BLaER1 (cell line): ENCODE measurements at regions not wholly inside any gene's neighbourhood (a gene's known extent, or its start where the extent isn't known, plus 50 kb on each side); places are given as distances from the start of the nearest gene placed in this dataset.

Experiments used
- H3K27ac ChIP-seq: shearing (Covaris generic); formaldehyde crosslinking; 2 replicates; pipeline ENCODE4 v1.8.1; 2022
- H3K27me3 ChIP-seq: shearing (Covaris generic); formaldehyde crosslinking; 2 replicates; pipeline ENCODE4 v1.8.1; 2022
- H3K36me3 ChIP-seq: shearing (Covaris generic); formaldehyde crosslinking; 2 replicates; pipeline ENCODE4 v1.8.1; 2022
- H3K4me1 ChIP-seq: shearing (Covaris generic); formaldehyde crosslinking; 2 replicates; pipeline ENCODE4 v1.8.1; 2022
- H3K4me2 ChIP-seq: shearing (Covaris generic); formaldehyde crosslinking; 2 replicates; pipeline ENCODE4 v1.8.1; 2022
- H3K4me3 ChIP-seq: shearing (Covaris generic); formaldehyde crosslinking; 2 replicates; pipeline ENCODE4 v1.8.1; 2022
- H3K9ac ChIP-seq: shearing (Covaris generic); formaldehyde crosslinking; 2 replicates; pipeline ENCODE4 v1.8.1; 2022
- H3K9me3 ChIP-seq: shearing (Covaris generic); formaldehyde crosslinking; 2 replicates; pipeline ENCODE4 v1.8.1; 2022
- H4K20me1 ChIP-seq: shearing (Covaris generic); formaldehyde crosslinking; 2 replicates; pipeline ENCODE4 v1.8.1; 2022
- Cebpa-rat ChIP-seq: shearing (Covaris generic); IDR thresholded peaks from 2 replicates; pipeline ENCODE4 v1.8.1; 2022

- Histone ChIP-seq H4K20me1 (no peaks in the 10 kb centered on the region), H3K9me3 (no peaks in the 10 kb centered on the region), H3K27ac (no peak overlapping the region), H3K36me3 (no peaks in the 10 kb centered on the region), H3K27me3 (no peaks in the 10 kb centered on the region), H3K4me1 (no peaks in the 10 kb centered on the region), H3K9ac (no peak overlapping the region), H3K4me3 (no peak overlapping the region), H3K4me2 (no peak overlapping the region)
- no peak for TF ChIP-seq Cebpa-rat
Observed at GRCh38 chr2:204187229-204188083, 250.9 kb downstream of the ICOS start.

- no peak overlapping the region for H3K4me3 ChIP-seq
- H3K9me3 ChIP-seq: no peaks in the 10 kb centered on the region
- H3K27me3 ChIP-seq: no peaks in the 10 kb centered on the region
- no peaks in the 10 kb centered on the region for H3K36me3 ChIP-seq
- TF ChIP-seq Cebpa-rat: no peak
- H3K4me2 ChIP-seq: no peak overlapping the region
- H3K9ac ChIP-seq: no peak overlapping the region
- H4K20me1 ChIP-seq: no peaks in the 10 kb centered on the region
- no peaks in the 10 kb centered on the region for H3K4me1 ChIP-seq
- no peak overlapping the region for H3K27ac ChIP-seq
Observed at GRCh38 chr2:204191574-204191973, 255.0 kb downstream of the ICOS start.

- no peak for TF ChIP-seq Cebpa-rat
- H3K27ac ChIP-seq: no peak overlapping the region
Observed at GRCh38 chr2:204195498-204195897, 258.9 kb downstream of the ICOS start.

GRCh38 chr2:204197336-204198005 lies 260.9 kb downstream of the ICOS start:
- H3K27me3 ChIP-seq: no peaks in the 10 kb centered on the region
- no peaks in the 10 kb centered on the region for H3K4me1 ChIP-seq
- no peaks in the 10 kb centered on the region for H4K20me1 ChIP-seq
- no peaks in the 10 kb centered on the region for H3K36me3 ChIP-seq
- no peak overlapping the region for H3K27ac ChIP-seq
- TF ChIP-seq Cebpa-rat: no peak
- no peaks in the 10 kb centered on the region for H3K9me3 ChIP-seq
- H3K4me3 ChIP-seq: no peak overlapping the region
- H3K9ac ChIP-seq: no peak overlapping the region
- no peak overlapping the region for H3K4me2 ChIP-seq

More at GRCh38 chr2:204195498-204195897, 258.9 kb downstream of the ICOS start:
- H3K9me3 ChIP-seq: no peaks in the 10 kb centered on the region
- H3K4me3 ChIP-seq: no peak overlapping the region
- no peaks in the 10 kb centered on the region for H4K20me1 ChIP-seq
- no peaks in the 10 kb centered on the region for H3K27me3 ChIP-seq
- no peaks in the 10 kb centered on the region for H3K4me1 ChIP-seq
- H3K36me3 ChIP-seq: no peaks in the 10 kb centered on the region
- no peak overlapping the region for H3K4me2 ChIP-seq
- H3K9ac ChIP-seq: no peak overlapping the region

- H3K9me3 ChIP-seq: no peaks in the 10 kb centered on the region
- TF ChIP-seq Cebpa-rat: no peak
- no peaks in the 10 kb centered on the region for H3K4me1 ChIP-seq
- no peak overlapping the region for H3K27ac ChIP-seq
- no peaks in the 10 kb centered on the region for H3K27me3 ChIP-seq
- no peak overlapping the region for H3K9ac ChIP-seq
- H4K20me1 ChIP-seq: no peaks in the 10 kb centered on the region
- no peak overlapping the region for H3K4me3 ChIP-seq
- H3K4me2 ChIP-seq: no peak overlapping the region
- H3K36me3 ChIP-seq: no peaks in the 10 kb centered on the region
Observed at GRCh38 chr2:204199357-204199756, 262.8 kb downstream of the ICOS start.

- no peak overlapping the region for H3K27ac ChIP-seq
Observed at GRCh38 chr2:204201507-204201906, 264.9 kb downstream of the ICOS start.

GRCh38 chr2:204202253-204202652 lies 265.7 kb downstream of the ICOS start:
- Histone ChIP-seq H3K4me2 (no peak overlapping the region), H3K27me3 (no peaks in the 10 kb centered on the region), H3K27ac (no peak overlapping the region), H3K36me3 (no peaks in the 10 kb centered on the region), H3K9ac (no peak overlapping the region), H3K9me3 (no peaks in the 10 kb centered on the region), H3K4me1 (no peaks in the 10 kb centered on the region), H4K20me1 (no peaks in the 10 kb centered on the region), H3K4me3 (no peak overlapping the region)
- no peak for TF ChIP-seq Cebpa-rat

More at GRCh38 chr2:204201507-204201906, 264.9 kb downstream of the ICOS start:
- Histone ChIP-seq H3K4me1 (no peaks in the 10 kb centered on the region), H3K27me3 (no peaks in the 10 kb centered on the region), H3K9ac (no peak overlapping the region), H3K9me3 (no peaks in the 10 kb centered on the region), H3K4me3 (no peak overlapping the region), H3K4me2 (no peak overlapping the region), H3K36me3 (no peaks in the 10 kb centered on the region), H4K20me1 (no peaks in the 10 kb centered on the region)
- no peak for TF ChIP-seq Cebpa-rat

GRCh38 chr2:204203704-204204103 lies 267.1 kb downstream of the ICOS start:
- Histone ChIP-seq H3K27ac (no peak overlapping the region), H3K4me2 (no peak overlapping the region), H3K4me3 (no peak overlapping the region), H3K4me1 (no peaks in the 10 kb centered on the region), H3K9ac (no peak overlapping the region), H3K27me3 (no peaks in the 10 kb centered on the region), H3K9me3 (no peaks in the 10 kb centered on the region), H3K36me3 (no peaks in the 10 kb centered on the region), H4K20me1 (no peaks in the 10 kb centered on the region)
- TF ChIP-seq Cebpa-rat: no peak

- no peak for TF ChIP-seq Cebpa-rat
- H3K36me3 ChIP-seq: no peaks in the 10 kb centered on the region
- H3K4me2 ChIP-seq: no peak overlapping the region
Observed at GRCh38 chr2:204205082-204205481, 268.5 kb downstream of the ICOS start.

GRCh38 chr2:204205538-204205937 lies 269.0 kb downstream of the ICOS start:
- Histone ChIP-seq H3K27me3 (no peaks in the 10 kb centered on the region), H3K4me3 (no peak overlapping the region), H3K27ac (no peak overlapping the region), H3K4me1 (no peaks in the 10 kb centered on the region), H4K20me1 (no peaks in the 10 kb centered on the region), H3K36me3 (no peaks in the 10 kb centered on the region), H3K9ac (no peak overlapping the region), H3K9me3 (no peaks in the 10 kb centered on the region), H3K4me2 (no peak overlapping the region)
- TF ChIP-seq Cebpa-rat: no peak

More at GRCh38 chr2:204205082-204205481, 268.5 kb downstream of the ICOS start:
- no peaks in the 10 kb centered on the region for H3K9me3 ChIP-seq
- no peak overlapping the region for H3K4me3 ChIP-seq
- no peaks in the 10 kb centered on the region for H3K4me1 ChIP-seq
- no peaks in the 10 kb centered on the region for H4K20me1 ChIP-seq
- no peaks in the 10 kb centered on the region for H3K27me3 ChIP-seq
- H3K27ac ChIP-seq: no peak overlapping the region
- no peak overlapping the region for H3K9ac ChIP-seq
